Lower leg skin (tissue), 3 donors: ENCODE measurements at regions not wholly inside any gene's neighbourhood (a gene's known extent, or its start where the extent isn't known, plus 50 kb on each side); places are given as distances from the start of the nearest gene placed in this dataset.

Experiments used
- CTCF ChIP-seq, 3 donors: fragments of 450-650 bp; IDR thresholded peaks; one replicate each; pipeline ENCODE4 v1.5.1; 2016; ENCODE audit warnings: antibody characterized with exemption in 3 of 3, mild to moderate bottlenecking in 3 of 3, moderate library complexity in 2 of 3
- POLR2A ChIP-seq, 2 donors: fragments of 450-650 bp; IDR thresholded peaks; one replicate each; pipeline ENCODE4 v1.6.1; 2016 to 2017; ENCODE audit warnings: antibody characterized with exemption in 2 of 2, mild to moderate bottlenecking in 1 of 2, moderate library complexity in 1 of 2

- no peak for TF ChIP-seq CTCF (IDR thresholded peaks at IDR 0.05)
- no peak for TF ChIP-seq POLR2A (IDR thresholded peaks at IDR 0.05)
Measured at GRCh38 chr6:28659250-28659566, 133.5 kb downstream of the GPX5 start.
